SK-N-SH (cell line): ENCODE measurements at regions not wholly inside any gene's neighbourhood (a gene's known extent, or its start where the extent isn't known, plus 50 kb on each side); places are given as distances from the start of the nearest gene placed in this dataset.

Source experiments
- CHD2 ChIP-seq: fragments of 150-350 bp; IDR thresholded peaks from 2 replicates; pipeline ENCODE4 v1.6.1; 2018; ENCODE audit warnings: low read length; ENCODE audit not compliant: partially characterized antibody
- CTCF ChIP-seq: fragments of 200-600 bp; sonication (generic); IDR thresholded peaks from 2 replicates; pipeline ENCODE4 v1.6.1; 2017; ENCODE audit warnings: antibody characterized with exemption, mild to moderate bottlenecking, moderate library complexity
- EZH2phosphoT487 ChIP-seq: fragments of 200-600 bp; sonication (generic); IDR thresholded peaks from 2 replicates; pipeline ENCODE4 v1.6.1; 2017; ENCODE audit warnings: low read depth, mixed run types, mild to moderate bottlenecking, antibody characterized with exemption, moderate library complexity, borderline replicate concordance
- FOXJ3 ChIP-seq: sonication (generic); formaldehyde crosslinking; IDR thresholded peaks from 2 replicates; pipeline ENCODE4 v1.5.1; 2020; ENCODE audit warnings: mild to moderate bottlenecking, missing genetic modification reagents
- GABPA ChIP-seq: IDR thresholded peaks from 2 replicates; pipeline ENCODE4 v1.4.0; 2012; ENCODE audit warnings: low read depth, mild to moderate bottlenecking
- POLR2AphosphoS5 ChIP-seq: IDR thresholded peaks from 2 replicates; pipeline ENCODE4 v1.6.1; 2012; ENCODE audit warnings: low read depth, low read length
- RFX5 ChIP-seq: IDR thresholded peaks from 2 replicates; pipeline ENCODE4 v1.6.1; 2012; ENCODE audit warnings: mild to moderate bottlenecking, improper control_type of control experiment, low read length
- USF1 ChIP-seq: IDR thresholded peaks from 2 replicates; pipeline ENCODE4 v1.4.0; 2012; ENCODE audit warnings: low read depth, borderline replicate concordance
- TF ChIP-seq, protein P1 (sequence below): IDR thresholded peaks from 2 replicates; pipeline ENCODE4 v1.4.0; 2012; ENCODE audit warnings: low read depth

- TF ChIP-seq POLR2AphosphoS5 (no peak), GABPA (no peak), USF1 (no peak), FOXJ3 (CRISPR knock-in tag) (no peak), EZH2phosphoT487 (no peak), CHD2 (no peak), CTCF (no peak), RFX5 (no peak)
- TF ChIP-seq, protein P1, sequence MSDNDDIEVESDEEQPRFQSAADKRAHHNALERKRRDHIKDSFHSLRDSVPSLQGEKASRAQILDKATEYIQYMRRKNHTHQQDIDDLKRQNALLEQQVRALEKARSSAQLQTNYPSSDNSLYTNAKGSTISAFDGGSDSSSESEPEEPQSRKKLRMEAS, result no peak
Observed at GRCh38 chr2:8619071-8619470, 62.8 kb upstream of the ID2 start.
